ENCODE measurements at regions not wholly inside any gene's neighbourhood (a gene's known extent, or its start where the extent isn't known, plus 50 kb on each side); places are given as distances from the start of the nearest gene placed in this dataset.

DNA sequence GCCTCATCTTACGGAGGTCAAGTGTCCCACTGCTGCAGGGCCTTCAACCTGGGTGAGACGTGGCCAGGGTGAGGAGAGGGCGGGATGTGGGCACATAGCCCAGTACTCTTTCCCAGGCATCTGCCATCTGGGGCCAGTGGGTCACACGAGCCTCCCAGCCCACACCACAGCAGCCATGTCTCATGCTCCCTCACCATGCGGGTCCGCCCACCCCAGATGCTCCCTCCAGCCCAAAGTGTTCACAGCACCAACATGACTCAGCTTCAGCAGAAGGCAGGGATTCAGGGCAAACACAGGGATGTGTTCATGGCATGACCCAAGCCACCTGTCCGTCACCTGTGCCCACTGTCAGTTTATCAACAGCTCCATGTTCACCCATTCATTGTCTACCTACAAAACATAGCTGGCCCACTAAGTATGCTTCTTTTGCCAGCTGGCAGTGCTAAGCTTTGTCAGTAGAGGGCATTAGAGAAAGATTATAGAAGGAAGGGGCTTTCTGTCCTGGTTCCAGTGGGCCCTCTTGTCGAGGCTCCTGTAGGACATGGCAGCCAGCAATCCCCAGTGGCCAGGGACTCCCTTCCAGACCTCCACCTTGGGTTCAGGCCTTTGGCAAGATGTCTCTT, 109.2 kb downstream of the FOXF2 start:
- Histone ChIP-seq H3K9me3 (ENCODE audit: control insufficient read depth, insufficient read depth, low read depth, low read length) (no peaks in the 10 kb centered on the region), H3K4me1 (ENCODE audit: control insufficient read depth, insufficient read depth, low read length) (no peaks in the 10 kb centered on the region), H3K27ac (ENCODE audit: low read length) (no peak overlapping the region), H3K36me3 (ENCODE audit: control insufficient read depth, insufficient read depth, low read length) (no peaks in the 10 kb centered on the region), H3K4me3 (ENCODE audit: low read depth in 2 of 2, low read length in 2 of 2) (no peak overlapping the region), H3K27me3 (ENCODE audit: control insufficient read depth, insufficient read depth, low read length) (no peaks in the 10 kb centered on the region; the same call in 1 of the 2 replicates)
- BruUV-seq (replicated peaks) = no TSS peak
- ChIA-PET CTCF (interaction anchor here (0.6 kb wide), 1 partner anchor 14 kb away, joined by 6 read pairs; no protein-coding TSS in a partner anchor), POLR2A (no interaction called here)
- ATAC-seq (no peak), DNase-seq (ENCODE audit: low read depth, low spot score) (no peak)
- TF ChIP-seq, protein P1, sequence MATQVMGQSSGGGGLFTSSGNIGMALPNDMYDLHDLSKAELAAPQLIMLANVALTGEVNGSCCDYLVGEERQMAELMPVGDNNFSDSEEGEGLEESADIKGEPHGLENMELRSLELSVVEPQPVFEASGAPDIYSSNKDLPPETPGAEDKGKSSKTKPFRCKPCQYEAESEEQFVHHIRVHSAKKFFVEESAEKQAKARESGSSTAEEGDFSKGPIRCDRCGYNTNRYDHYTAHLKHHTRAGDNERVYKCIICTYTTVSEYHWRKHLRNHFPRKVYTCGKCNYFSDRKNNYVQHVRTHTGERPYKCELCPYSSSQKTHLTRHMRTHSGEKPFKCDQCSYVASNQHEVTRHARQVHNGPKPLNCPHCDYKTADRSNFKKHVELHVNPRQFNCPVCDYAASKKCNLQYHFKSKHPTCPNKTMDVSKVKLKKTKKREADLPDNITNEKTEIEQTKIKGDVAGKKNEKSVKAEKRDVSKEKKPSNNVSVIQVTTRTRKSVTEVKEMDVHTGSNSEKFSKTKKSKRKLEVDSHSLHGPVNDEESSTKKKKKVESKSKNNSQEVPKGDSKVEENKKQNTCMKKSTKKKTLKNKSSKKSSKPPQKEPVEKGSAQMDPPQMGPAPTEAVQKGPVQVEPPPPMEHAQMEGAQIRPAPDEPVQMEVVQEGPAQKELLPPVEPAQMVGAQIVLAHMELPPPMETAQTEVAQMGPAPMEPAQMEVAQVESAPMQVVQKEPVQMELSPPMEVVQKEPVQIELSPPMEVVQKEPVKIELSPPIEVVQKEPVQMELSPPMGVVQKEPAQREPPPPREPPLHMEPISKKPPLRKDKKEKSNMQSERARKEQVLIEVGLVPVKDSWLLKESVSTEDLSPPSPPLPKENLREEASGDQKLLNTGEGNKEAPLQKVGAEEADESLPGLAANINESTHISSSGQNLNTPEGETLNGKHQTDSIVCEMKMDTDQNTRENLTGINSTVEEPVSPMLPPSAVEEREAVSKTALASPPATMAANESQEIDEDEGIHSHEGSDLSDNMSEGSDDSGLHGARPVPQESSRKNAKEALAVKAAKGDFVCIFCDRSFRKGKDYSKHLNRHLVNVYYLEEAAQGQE (IDR thresholded peaks at IDR 0.05; ENCODE audit: insufficient read depth in 1 of 2, low read depth in 2 of 2, low read length in 1 of 2) = no peak
- TF ChIP-seq TCF7L2 (IDR thresholded peaks at IDR 0.05; ENCODE audit: low read depth, low read length) (no peak), SIN3A (IDR thresholded peaks at IDR 0.05; ENCODE audit: borderline replicate concordance, insufficient read depth, low read depth, low read length) (no peak), POLR2AphosphoS5 (IDR thresholded peaks at IDR 0.05; ENCODE audit: low read depth, low read length) (no peak)
- TF ChIP-seq, protein P2, sequence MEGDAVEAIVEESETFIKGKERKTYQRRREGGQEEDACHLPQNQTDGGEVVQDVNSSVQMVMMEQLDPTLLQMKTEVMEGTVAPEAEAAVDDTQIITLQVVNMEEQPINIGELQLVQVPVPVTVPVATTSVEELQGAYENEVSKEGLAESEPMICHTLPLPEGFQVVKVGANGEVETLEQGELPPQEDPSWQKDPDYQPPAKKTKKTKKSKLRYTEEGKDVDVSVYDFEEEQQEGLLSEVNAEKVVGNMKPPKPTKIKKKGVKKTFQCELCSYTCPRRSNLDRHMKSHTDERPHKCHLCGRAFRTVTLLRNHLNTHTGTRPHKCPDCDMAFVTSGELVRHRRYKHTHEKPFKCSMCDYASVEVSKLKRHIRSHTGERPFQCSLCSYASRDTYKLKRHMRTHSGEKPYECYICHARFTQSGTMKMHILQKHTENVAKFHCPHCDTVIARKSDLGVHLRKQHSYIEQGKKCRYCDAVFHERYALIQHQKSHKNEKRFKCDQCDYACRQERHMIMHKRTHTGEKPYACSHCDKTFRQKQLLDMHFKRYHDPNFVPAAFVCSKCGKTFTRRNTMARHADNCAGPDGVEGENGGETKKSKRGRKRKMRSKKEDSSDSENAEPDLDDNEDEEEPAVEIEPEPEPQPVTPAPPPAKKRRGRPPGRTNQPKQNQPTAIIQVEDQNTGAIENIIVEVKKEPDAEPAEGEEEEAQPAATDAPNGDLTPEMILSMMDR (IDR thresholded peaks at IDR 0.05) = no peak
- intact Hi-C loops (cut with micrococcal nuclease; ENCODE audit: unreplicated experiment) (no loop called here), in situ Hi-C loops (cut with HindIII; ENCODE audit: low pct_unique_long_range_greater_than_20kb, low sequenced_read_pairs) (no loop called here)

DNA sequence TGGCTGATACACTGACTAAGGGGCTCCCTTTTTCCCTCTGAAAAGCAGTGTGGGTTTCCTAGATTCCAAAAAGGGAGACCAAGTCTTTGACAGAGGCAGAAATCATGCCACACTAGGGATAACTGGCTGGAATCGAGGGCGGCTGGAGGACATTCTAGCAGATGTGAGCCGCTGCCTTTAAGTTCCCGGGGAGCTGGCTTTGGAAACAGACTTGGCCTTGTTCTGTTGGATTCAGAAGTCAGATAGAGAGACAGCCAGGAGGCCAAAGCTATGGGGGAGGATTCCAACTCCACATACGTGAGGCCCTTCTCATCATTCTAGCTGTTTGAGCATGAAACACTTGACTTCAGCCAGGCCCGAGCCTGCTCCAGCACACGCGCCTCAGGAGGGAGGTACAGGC, 109.9 kb upstream of the FOXC1 start:
- Histone ChIP-seq H3K4me3 (ENCODE audit: low read depth in 2 of 2, low read length in 2 of 2) (no peak overlapping the region), H3K36me3 (ENCODE audit: control insufficient read depth, insufficient read depth, low read length) (no peaks in the 10 kb centered on the region), H3K4me1 (ENCODE audit: control insufficient read depth, insufficient read depth, low read length) (no peaks in the 10 kb centered on the region), H3K27ac (ENCODE audit: low read length) (no peak overlapping the region), H3K9me3 (ENCODE audit: control insufficient read depth, insufficient read depth, low read depth, low read length) (no peaks in the 10 kb centered on the region), H3K27me3 (ENCODE audit: control insufficient read depth, insufficient read depth, low read length) (no peaks in the 10 kb centered on the region; the same call in 1 of the 2 replicates)
- in situ Hi-C loops (cut with HindIII; ENCODE audit: low pct_unique_long_range_greater_than_20kb, low sequenced_read_pairs) (no loop called here), intact Hi-C loops (cut with micrococcal nuclease; ENCODE audit: unreplicated experiment) (no loop called here)
- DNase-seq (ENCODE audit: low read depth, low spot score) = no peak
- TF ChIP-seq SIN3A (IDR thresholded peaks at IDR 0.05; ENCODE audit: borderline replicate concordance, insufficient read depth, low read depth, low read length) (no peak), POLR2AphosphoS5 (IDR thresholded peaks at IDR 0.05; ENCODE audit: low read depth, low read length) (no peak)
- ChIA-PET CTCF (no interaction called here), POLR2A (no interaction called here)
- no peak for ATAC-seq
- BruUV-seq (replicated peaks) = no TSS peak

DNA sequence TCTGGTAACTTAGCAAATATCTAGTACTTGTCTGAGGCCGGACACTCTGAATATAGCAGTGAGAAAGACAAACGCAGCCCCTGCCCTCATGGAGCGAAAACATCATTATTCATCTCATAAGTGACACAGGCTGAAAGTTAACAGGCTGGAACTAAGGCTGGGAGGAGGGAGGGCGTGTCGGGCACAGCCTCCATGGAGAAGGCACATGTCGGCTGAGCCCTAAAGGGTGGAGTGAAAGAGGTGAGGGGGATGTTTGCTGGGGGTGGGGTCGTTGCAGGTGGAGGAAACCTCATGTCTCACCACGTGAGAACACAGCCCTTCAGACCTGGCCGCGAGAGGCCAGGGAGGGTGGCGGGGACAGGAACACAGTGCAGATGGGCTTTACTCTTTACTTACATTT, 108.8 kb upstream of the FOXC1 start:
- H3K27ac ChIP-seq (ENCODE audit: low read length) = no peak overlapping the region
- no peaks in the 10 kb centered on the region for H3K9me3 ChIP-seq (ENCODE audit: control insufficient read depth, insufficient read depth, low read depth, low read length)
- DNase-seq (ENCODE audit: low read depth, low spot score) (no peak), ATAC-seq (no peak)
- CTCF ChIA-PET = no interaction called here
- in situ Hi-C loops (cut with HindIII; ENCODE audit: low pct_unique_long_range_greater_than_20kb, low sequenced_read_pairs) (no loop called here), intact Hi-C loops (cut with micrococcal nuclease; ENCODE audit: unreplicated experiment) (no loop called here)
- no peaks in the 10 kb centered on the region; the same call in 1 of the 2 replicates for H3K27me3 ChIP-seq (ENCODE audit: control insufficient read depth, insufficient read depth, low read length)
- POLR2A ChIA-PET = no interaction called here
- H3K36me3 ChIP-seq (ENCODE audit: control insufficient read depth, insufficient read depth, low read length) = no peaks in the 10 kb centered on the region
- no TSS peak for BruUV-seq (replicated peaks)
- no peaks in the 10 kb centered on the region for H3K4me1 ChIP-seq (ENCODE audit: control insufficient read depth, insufficient read depth, low read length)
- H3K4me3 ChIP-seq (ENCODE audit: low read depth in 2 of 2, low read length in 2 of 2) = no peak overlapping the region
- TF ChIP-seq SIN3A (IDR thresholded peaks at IDR 0.05; ENCODE audit: borderline replicate concordance, insufficient read depth, low read depth, low read length) (no peak), POLR2AphosphoS5 (IDR thresholded peaks at IDR 0.05; ENCODE audit: low read depth, low read length) (no peak), TCF7L2 (IDR thresholded peaks at IDR 0.05; ENCODE audit: low read depth, low read length) (no peak)
- TF ChIP-seq, protein P1 (IDR thresholded peaks at IDR 0.05; ENCODE audit: insufficient read depth in 1 of 2, low read depth in 2 of 2, low read length in 1 of 2) = no peak
- TF ChIP-seq, protein P2 (IDR thresholded peaks at IDR 0.05) = no peak
